ENCODE measurements at regions not wholly inside any gene's neighbourhood (a gene's known extent, or its start where the extent isn't known, plus 50 kb on each side); places are given as distances from the start of the nearest gene placed in this dataset.
"Not testable (repeated sequence)": the region's sequence is repeated elsewhere in the genome, so short reads cannot be mapped to it uniquely, and the experiment has no call there.

DNA sequence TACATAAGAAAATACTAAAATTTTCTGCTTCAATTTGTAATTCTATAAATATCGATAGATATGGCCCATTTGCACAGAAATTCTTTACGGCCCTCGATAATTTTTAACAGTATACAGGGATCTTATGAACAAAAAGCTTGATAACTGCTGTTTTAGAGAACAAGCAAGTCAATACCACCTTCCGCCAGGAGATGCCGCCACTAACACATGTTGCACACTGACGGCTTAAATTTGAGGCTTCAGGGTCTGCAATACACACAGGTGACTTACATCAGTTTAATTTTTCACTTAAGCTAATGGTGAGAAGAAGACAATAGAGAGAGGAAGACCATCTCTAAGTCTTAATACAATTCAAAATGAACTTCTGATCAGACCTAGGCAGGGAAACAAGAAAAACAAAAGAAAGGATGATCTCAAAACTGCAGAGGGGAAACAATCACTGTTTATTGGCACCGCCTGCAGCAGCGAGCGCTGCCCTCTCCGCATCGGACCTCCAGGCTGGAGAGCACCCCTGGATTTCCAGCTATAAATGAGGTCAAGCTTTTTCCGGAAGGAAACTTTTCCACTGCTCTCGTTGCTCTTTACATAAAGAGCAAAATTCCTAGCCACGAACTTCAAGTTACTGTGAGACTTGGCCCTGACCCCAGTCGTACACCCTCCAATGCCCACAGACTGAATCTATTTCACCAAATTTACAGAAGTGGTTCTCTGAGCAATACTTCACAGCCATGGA lies 53.9 kb downstream of the OTOR start:
- DNase-seq: no peak

DNA sequence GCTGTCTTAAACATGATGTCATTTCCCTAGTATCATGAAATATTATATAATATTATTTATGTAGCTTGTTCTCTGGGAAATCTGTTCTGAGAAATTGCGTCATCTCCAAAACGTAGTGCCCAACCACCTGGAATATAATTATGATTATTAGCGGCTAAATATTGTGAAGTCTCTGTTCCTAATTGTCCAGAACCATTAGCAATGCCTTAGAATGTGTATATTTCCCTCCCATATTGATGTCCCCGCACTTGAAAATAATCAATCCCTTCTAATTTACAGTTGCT lies 54.4 kb downstream of the OTOR start:
- no peak for DNase-seq

GRCh38 chr20:16803965-16804792 lies 56.0 kb downstream of the OTOR start:
- no peak for DNase-seq

- DNase-seq: no peak
Observed at GRCh38 chr20:16804793-16805187, 56.6 kb downstream of the OTOR start.

DNA sequence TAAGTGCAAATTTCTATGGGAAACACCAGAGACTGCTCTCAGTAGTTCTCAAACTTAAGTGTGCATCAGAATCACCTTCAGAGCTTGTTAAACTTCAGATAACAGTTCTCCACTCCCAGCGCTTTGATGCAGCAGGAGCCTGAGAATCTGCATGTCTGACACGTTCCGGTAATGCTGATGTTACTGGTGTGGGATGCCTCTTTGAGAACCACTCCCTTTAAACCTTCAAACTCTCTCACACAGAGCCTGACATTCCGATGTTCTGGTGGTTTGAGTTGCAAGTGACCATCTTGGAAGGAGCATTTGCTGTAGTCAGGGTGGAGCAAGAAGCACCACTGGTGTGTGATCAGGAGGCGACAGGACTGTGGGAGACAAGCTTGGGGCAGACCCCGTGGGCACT lies 57.9 kb downstream of the OTOR start:
- no peak for DNase-seq

- DNase-seq: no peak
Observed at GRCh38 chr20:16806886-16807285, 58.7 kb downstream of the OTOR start.

- DNase-seq: no peak
Observed at GRCh38 chr20:16808796-16809195, 60.6 kb downstream of the OTOR start.

DNA sequence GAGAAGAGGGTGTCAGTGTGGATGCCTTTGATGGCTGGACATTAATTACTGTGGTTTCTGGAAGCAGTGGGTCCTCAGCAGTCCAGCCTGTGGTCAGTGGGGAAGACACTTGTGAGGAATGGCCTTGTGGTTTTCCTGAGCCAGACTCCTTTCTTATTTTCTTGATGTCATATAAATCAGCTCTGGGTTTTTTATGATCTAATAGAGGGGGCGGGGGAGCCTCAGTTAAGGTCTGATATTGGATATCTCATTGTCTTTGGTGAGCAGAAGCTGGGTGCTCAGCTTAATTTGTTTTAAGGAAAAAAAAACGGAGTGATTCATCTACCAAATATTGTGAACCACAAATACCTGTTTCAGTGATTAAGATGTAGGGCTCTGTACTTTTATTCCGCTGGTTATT lies 62.1 kb downstream of the OTOR start:
- no peak for DNase-seq

DNA sequence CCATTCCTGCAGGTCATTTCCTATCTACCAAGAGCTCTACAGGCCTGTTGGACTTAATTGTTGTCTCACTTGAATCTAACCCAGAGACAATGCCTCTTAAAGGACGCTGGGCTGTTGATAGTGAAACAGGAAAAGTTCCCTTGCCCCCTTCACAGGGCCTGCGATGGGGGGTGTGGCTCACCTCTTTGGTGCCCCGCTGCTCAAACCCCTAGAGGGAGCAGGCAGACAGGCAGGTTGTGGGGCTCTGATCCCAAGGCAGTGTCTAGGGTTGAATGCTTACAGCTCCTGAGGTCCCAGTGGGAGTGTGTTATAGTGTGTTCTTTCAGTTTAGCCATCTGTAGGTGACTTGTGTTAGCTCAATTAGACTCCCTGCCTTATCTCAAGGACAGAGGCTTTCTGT lies 68.0 kb downstream of the OTOR start:
- DNase-seq: no peak

GRCh38 chr20:16819483-16819882 lies 71.3 kb downstream of the OTOR start:
- no peak for DNase-seq

GRCh38 chr20:16821211-16822089 lies 73.3 kb downstream of the OTOR start:
- DNase-seq: no peak

DNA sequence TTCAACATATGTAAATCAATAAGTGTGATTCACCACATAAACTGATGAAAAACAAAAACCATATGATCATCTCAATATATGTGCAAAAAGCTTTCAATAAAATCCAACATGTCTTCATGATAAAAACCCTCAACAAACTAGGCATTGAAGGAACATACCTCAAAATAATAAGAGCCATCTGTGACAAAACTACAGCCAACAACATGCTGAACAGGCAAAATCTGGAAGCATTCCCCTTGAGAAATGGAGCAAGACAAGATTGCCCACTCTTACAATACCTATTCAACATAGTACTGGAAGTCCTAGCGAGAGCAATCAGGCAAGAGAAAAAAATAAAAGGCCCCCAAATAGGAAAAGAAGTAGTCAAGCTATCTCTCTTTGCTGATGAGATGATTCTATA lies 76.5 kb downstream of the OTOR start:
- DNase-seq: no peak

DNA sequence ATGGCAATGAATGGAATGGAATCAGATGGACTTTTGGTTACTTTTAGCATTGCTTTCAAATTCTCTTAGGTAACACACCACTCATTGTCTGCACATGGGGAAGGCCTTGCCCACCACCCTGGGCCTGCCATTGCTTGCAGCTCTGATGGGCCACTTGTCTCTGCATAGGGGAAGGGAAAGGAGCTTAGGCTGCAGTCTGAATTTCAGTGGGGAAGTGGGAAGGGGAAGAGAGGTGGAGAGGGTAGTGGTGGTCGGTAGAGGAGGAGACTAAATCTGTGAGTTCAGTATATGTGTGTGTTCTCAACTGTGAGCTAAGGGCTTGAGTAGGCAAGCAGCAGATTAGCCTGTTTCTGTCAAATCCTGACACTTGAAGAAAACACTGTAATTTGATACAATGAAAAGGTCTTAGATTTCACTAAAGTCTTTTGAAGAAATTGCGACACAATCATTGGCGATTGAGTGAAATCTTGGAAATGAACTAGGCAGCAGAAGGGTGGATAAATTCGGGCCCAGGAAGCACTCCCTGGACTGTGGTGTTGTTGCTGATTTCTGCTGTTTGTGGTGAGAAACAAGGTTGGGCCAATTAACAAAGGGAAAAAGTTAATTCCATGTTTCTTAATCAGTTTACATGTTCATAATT lies 80.6 kb downstream of the OTOR start:
- DNase-seq: no peak

GRCh38 chr20:16835690-16836089 lies 87.5 kb downstream of the OTOR start:
- not testable (repeated sequence) for DNase-seq

- DNase-seq: no peak
Observed at GRCh38 chr20:16842486-16843120, 94.4 kb downstream of the OTOR start.

- no peak for DNase-seq
Observed at GRCh38 chr20:16844406-16844805, 96.2 kb downstream of the OTOR start.

- no peak for DNase-seq
Observed at GRCh38 chr20:16846006-16846405, 97.8 kb downstream of the OTOR start.

GRCh38 chr20:16848061-16848460 lies 99.9 kb downstream of the OTOR start:
- no peak for DNase-seq

- DNase-seq: no peak
Observed at GRCh38 chr20:16848526-16848925, 100.4 kb downstream of the OTOR start.

GRCh38 chr20:16860914-16861313 lies 112.8 kb downstream of the OTOR start:
- no peak for DNase-seq

DNA sequence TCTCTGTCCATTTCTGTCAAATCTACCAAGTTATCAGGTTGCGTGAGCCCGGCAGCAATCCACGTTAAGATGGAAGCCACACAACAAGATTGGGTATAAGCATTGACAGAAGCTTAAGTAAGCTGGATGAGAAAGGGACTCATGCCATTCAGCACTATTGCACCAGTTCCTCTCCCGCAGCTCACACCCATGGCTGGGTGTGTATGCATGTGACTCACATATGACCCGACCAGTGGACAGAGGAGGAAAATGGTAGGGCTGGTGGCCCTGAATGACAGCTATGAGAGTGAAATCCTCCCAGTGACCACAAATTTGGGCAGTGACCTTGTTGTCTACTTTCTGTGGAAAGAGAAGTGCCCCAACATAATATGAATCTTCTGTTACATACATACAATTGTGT lies 113.5 kb downstream of the OTOR start:
- no peak for DNase-seq

- no peak for DNase-seq
Observed at GRCh38 chr20:16863303-16863702, 115.1 kb downstream of the OTOR start.

GRCh38 chr20:16864069-16864468 lies 115.9 kb downstream of the OTOR start:
- peak; percentile 64 for DNase-seq
